ENCODE measurements at regions not wholly inside any gene's neighbourhood (a gene's known extent, or its start where the extent isn't known, plus 50 kb on each side); places are given as distances from the start of the nearest gene placed in this dataset.

DNA sequence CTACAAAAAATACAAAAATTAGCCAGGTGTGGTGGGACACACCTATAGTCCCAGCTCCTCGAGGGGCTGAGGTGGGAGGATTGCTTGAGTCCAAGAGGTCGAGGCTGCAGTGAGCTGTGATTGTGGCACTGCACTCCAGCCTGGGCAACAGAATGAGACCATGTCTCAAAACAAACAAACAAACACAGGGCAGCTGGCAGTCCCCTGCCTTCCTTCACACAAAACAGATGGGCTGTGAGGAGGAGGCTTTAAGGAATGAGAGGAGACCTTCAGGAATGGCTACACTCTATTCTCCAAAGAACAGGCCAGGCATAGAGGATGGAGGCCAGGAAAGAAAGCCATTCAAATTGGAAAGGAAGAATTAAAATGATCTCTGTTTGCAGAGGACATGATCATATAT is 65.6 kb upstream of the MAML3 start:
- TF ChIP-seq, protein P1, sequence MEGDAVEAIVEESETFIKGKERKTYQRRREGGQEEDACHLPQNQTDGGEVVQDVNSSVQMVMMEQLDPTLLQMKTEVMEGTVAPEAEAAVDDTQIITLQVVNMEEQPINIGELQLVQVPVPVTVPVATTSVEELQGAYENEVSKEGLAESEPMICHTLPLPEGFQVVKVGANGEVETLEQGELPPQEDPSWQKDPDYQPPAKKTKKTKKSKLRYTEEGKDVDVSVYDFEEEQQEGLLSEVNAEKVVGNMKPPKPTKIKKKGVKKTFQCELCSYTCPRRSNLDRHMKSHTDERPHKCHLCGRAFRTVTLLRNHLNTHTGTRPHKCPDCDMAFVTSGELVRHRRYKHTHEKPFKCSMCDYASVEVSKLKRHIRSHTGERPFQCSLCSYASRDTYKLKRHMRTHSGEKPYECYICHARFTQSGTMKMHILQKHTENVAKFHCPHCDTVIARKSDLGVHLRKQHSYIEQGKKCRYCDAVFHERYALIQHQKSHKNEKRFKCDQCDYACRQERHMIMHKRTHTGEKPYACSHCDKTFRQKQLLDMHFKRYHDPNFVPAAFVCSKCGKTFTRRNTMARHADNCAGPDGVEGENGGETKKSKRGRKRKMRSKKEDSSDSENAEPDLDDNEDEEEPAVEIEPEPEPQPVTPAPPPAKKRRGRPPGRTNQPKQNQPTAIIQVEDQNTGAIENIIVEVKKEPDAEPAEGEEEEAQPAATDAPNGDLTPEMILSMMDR (IDR thresholded peaks at IDR 0.05) = no peak
- no peak for TF ChIP-seq POLR2A (IDR thresholded peaks at IDR 0.05)
- no peak for TF ChIP-seq POLR2AphosphoS5 (IDR thresholded peaks at IDR 0.05; ENCODE audit: insufficient read depth in 1 of 2, low read depth in 1 of 2)

All from vagina (tissue), 2 donors.